ENCODE measurements at regions not wholly inside any gene's neighbourhood (a gene's known extent, or its start where the extent isn't known, plus 50 kb on each side); places are given as distances from the start of the nearest gene placed in this dataset.

DNA sequence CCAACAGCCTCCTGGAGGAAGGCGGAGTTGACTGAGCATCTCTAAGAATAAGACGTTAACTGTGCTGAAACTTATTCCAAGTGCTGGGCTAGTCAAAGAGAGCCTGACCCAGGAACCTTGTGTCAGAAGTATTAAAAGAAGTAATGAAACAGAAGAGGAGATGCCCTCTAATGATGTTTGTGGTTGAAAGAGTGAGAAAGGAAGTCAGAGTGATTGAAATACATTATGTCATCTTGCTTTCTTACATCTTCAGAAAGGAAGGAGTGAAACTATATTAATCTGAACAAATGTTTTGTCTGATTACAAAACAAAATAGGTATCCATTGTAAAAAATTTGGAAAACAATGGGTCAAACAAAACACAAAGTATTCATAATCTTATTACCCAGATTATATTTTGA lies 460.7 kb downstream of the NTRK2 start:
- TF ChIP-seq, protein P1, sequence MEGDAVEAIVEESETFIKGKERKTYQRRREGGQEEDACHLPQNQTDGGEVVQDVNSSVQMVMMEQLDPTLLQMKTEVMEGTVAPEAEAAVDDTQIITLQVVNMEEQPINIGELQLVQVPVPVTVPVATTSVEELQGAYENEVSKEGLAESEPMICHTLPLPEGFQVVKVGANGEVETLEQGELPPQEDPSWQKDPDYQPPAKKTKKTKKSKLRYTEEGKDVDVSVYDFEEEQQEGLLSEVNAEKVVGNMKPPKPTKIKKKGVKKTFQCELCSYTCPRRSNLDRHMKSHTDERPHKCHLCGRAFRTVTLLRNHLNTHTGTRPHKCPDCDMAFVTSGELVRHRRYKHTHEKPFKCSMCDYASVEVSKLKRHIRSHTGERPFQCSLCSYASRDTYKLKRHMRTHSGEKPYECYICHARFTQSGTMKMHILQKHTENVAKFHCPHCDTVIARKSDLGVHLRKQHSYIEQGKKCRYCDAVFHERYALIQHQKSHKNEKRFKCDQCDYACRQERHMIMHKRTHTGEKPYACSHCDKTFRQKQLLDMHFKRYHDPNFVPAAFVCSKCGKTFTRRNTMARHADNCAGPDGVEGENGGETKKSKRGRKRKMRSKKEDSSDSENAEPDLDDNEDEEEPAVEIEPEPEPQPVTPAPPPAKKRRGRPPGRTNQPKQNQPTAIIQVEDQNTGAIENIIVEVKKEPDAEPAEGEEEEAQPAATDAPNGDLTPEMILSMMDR (IDR thresholded peaks at IDR 0.05): no peak
- no peak for TF ChIP-seq POLR2AphosphoS5 (IDR thresholded peaks at IDR 0.05)
- no peak for TF ChIP-seq POLR2A (IDR thresholded peaks at IDR 0.05)
- TF ChIP-seq EP300 (IDR thresholded peaks at IDR 0.05; ENCODE audit: low read depth): no peak

All from transverse colon (tissue), 4 donors.